ENCODE measurements at regions not wholly inside any gene's neighbourhood (a gene's known extent, or its start where the extent isn't known, plus 50 kb on each side); places are given as distances from the start of the nearest gene placed in this dataset.

DNA sequence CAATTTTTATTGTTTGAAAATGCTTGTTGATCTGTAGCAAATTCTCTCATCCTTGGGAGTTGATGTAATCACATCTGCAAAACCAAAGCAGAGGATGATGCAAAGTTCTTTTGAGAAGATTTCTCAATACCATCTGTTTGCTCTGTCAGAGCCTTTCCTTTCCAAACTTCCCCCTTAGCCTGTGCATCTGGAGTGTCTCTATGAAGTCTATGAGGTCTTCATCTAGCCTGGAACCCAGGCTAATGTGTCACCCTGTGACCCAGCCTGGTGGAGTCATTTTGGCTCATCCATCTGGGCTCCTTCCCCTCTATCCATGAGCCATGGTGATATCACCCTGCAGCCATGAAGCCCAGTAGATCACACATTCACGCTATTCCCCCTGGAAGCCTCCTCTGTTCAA, 123.2 kb upstream of the SLC7A14 start:
- Histone ChIP-seq H3K36me3 (ENCODE audit: insufficient read depth, low read length) (no peaks in the 10 kb centered on the region), H2AFZ (ENCODE audit: low read length) (no peak overlapping the region), H3K4me2 (ENCODE audit: low read length) (no peak overlapping the region), H3K4me3 (ENCODE audit: low read depth, low read length, poor library complexity, severe bottlenecking) (no peak overlapping the region), H3K27ac (ENCODE audit: low read depth, low read length, poor library complexity, severe bottlenecking) (no peak overlapping the region), H3K9me3 (ENCODE audit: low read length) (no peaks in the 10 kb centered on the region), H4K20me1 (ENCODE audit: insufficient read depth, low read length) (no peaks in the 10 kb centered on the region), H3K4me1 (ENCODE audit: insufficient read depth, low read length, poor library complexity, severe bottlenecking) (no peaks in the 10 kb centered on the region), H3K9me2 (ENCODE audit: insufficient read depth, low read length) (no peaks in the 10 kb centered on the region), H3K79me2 (ENCODE audit: insufficient read depth, low read depth, low read length) (no peaks in the 10 kb centered on the region)
- ChIA-PET POLR2A (interaction anchor here (0.6 kb wide), 2 partner anchors 18 to 20 kb away, joined by 3 to 4 read pairs; no protein-coding TSS in a partner anchor), CTCF (ENCODE audit: unreplicated experiment) (interaction anchor here (0.6 kb wide), 1 partner anchor 15 kb away, joined by 8 read pairs; no protein-coding TSS in a partner anchor)
- TF ChIP-seq EZH2phosphoT487 (IDR thresholded peaks at IDR 0.05; ENCODE audit: borderline replicate concordance, low read depth, low read length) (no peak), CTCF (conservative IDR thresholded peaks at IDR 0.05; ENCODE audit: low read length) (no peak)
- intact Hi-C loops (cut with micrococcal nuclease; ENCODE audit: unreplicated experiment): no loop called here
- DNase-seq (ENCODE audit: low spot score): no peak
- BruUV-seq (replicated peaks): no TSS peak

- Histone ChIP-seq H2AFZ (ENCODE audit: low read length) (no peak overlapping the region), H3K4me1 (ENCODE audit: insufficient read depth, low read length, poor library complexity, severe bottlenecking) (no peaks in the 10 kb centered on the region), H3K4me2 (ENCODE audit: low read length) (no peak overlapping the region), H3K9me2 (ENCODE audit: insufficient read depth, low read length) (no peaks in the 10 kb centered on the region), H4K20me1 (ENCODE audit: insufficient read depth, low read length) (no peaks in the 10 kb centered on the region), H3K4me3 (ENCODE audit: low read depth, low read length, poor library complexity, severe bottlenecking) (no peak overlapping the region), H3K36me3 (ENCODE audit: insufficient read depth, low read length) (no peaks in the 10 kb centered on the region), H3K9me3 (ENCODE audit: low read length) (no peaks in the 10 kb centered on the region), H3K27ac (ENCODE audit: low read depth, low read length, poor library complexity, severe bottlenecking) (no peak overlapping the region), H3K79me2 (ENCODE audit: insufficient read depth, low read depth, low read length) (no peaks in the 10 kb centered on the region)
- no TSS peak for BruUV-seq (replicated peaks)
- intact Hi-C loops (cut with micrococcal nuclease; ENCODE audit: unreplicated experiment): no loop called here
- ChIA-PET POLR2A (no interaction called here), CTCF (ENCODE audit: unreplicated experiment) (no interaction called here)
- DNase-seq (ENCODE audit: low spot score): no peak
- TF ChIP-seq CTCF (conservative IDR thresholded peaks at IDR 0.05; ENCODE audit: low read length) (no peak), EZH2phosphoT487 (IDR thresholded peaks at IDR 0.05; ENCODE audit: borderline replicate concordance, low read depth, low read length) (no peak)
Observed at GRCh38 chr3:170707899-170708298, 122.0 kb upstream of the SLC7A14 start.

DNA sequence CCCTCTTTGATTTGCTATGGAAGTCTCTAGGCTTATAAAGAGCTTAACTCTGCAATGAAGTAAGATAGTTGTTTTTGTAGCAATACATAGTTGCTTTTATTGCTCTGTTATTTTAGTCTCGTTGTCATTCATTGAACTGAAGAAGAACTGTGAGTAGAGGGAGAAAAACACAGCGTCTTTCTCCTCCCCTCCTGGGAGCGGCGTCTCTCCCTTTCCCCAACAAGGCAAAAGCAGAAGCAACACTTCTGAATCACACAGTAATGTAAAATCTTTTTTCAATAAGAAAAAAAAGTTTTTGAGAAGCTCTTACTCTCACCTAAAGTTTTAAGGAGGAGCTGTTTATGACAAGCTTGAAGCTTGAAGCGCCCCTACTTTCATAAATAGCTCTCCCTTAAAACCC, 119.3 kb upstream of the SLC7A14 start:
- DNase-seq (ENCODE audit: low spot score): no peak
- ChIA-PET POLR2A (interaction anchor here (0.7 kb wide), 1 partner anchor 8 kb away, joined by 3 read pairs; no protein-coding TSS in a partner anchor), CTCF (ENCODE audit: unreplicated experiment) (no interaction called here)
- Histone ChIP-seq H3K79me2 (ENCODE audit: insufficient read depth, low read depth, low read length) (no peaks in the 10 kb centered on the region), H3K9me2 (ENCODE audit: insufficient read depth, low read length) (no peaks in the 10 kb centered on the region), H3K36me3 (ENCODE audit: insufficient read depth, low read length) (no peaks in the 10 kb centered on the region), H3K4me3 (ENCODE audit: low read depth, low read length, poor library complexity, severe bottlenecking) (no peak overlapping the region), H3K9me3 (ENCODE audit: low read length) (no peaks in the 10 kb centered on the region), H3K4me2 (ENCODE audit: low read length) (no peak overlapping the region), H2AFZ (ENCODE audit: low read length) (no peak overlapping the region), H4K20me1 (ENCODE audit: insufficient read depth, low read length) (no peaks in the 10 kb centered on the region), H3K27ac (ENCODE audit: low read depth, low read length, poor library complexity, severe bottlenecking) (no peak overlapping the region), H3K4me1 (ENCODE audit: insufficient read depth, low read length, poor library complexity, severe bottlenecking) (no peaks in the 10 kb centered on the region)
- no TSS peak for BruUV-seq (replicated peaks)
- TF ChIP-seq CTCF (conservative IDR thresholded peaks at IDR 0.05; ENCODE audit: low read length): no peak
- no peak for TF ChIP-seq EZH2phosphoT487 (IDR thresholded peaks at IDR 0.05; ENCODE audit: borderline replicate concordance, low read depth, low read length)
- intact Hi-C loops (cut with micrococcal nuclease; ENCODE audit: unreplicated experiment): no loop called here

Data from OCI-LY7 (cell line).